Fibroblast of the aortic adventitia (primary cell): ENCODE measurements at regions not wholly inside any gene's neighbourhood (a gene's known extent, or its start where the extent isn't known, plus 50 kb on each side); places are given as distances from the start of the nearest gene placed in this dataset.
"Not testable (repeated sequence)": the region's sequence is repeated elsewhere in the genome, so short reads cannot be mapped to it uniquely, and the experiment has no call there.

Source experiments
- DNase-seq: peaks from one replicate; pipeline ENCODE4 v3.0.0-alpha.2; 2010; ENCODE audit warnings: low read depth
- H3K4me3 ChIP-seq: 2 replicates; pipeline ENCODE4 v1.5.1; 2011; ENCODE audit warnings: low read depth, mild to moderate bottlenecking, control low read depth, low read length, moderate library complexity
- TF ChIP-seq, protein P1 (sequence below): IDR thresholded peaks from 2 replicates; pipeline ENCODE4 v1.5.1; 2011; ENCODE audit warnings: mild to moderate bottlenecking, low read length, control low read depth, inconsistent platforms; ENCODE audit not compliant: insufficient read depth

DNA sequence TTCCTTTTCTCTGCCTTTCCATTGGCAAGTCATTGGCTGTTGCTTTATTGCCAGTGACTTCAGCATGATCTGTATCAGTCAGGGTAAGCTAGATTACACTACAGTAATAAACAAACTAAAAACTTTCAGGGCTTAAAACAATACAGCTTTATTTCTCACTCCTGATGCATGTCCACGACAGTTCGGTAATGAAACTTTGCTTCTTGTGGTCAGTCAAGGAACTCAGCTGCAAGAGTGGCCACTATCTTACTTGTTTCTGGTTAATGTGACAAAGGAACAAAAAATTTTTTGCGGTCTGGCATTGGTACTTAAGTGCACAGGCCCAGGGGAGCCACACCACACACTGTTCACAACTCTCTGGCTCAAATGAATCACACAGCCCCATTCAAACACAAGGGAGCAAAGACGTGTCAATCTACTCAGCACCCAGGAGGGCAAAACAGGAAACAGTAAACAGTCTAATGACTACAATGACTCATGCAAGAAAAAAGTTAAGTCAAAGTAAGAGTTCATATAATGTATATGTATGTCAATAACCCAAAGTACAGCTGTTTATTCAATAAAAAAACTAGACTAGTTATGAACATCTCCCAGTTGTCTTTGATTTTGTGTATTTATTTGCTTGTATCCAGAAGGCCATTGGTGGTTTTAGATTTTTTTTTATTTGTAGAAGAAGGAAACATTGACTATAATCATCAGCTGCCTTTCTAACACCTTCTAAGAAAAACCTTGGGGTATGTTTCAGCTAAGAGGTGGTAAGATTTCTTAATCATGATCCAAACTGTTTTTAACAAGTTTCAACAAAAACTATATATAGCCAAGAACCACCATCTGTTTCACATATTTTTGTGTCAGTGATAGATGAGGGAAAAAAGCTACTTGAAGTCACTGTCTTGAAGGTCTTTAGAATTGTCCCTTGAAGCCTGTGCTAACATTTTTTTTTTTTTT is 134.4 kb upstream of the FAM3C start:
- no peak overlapping the region for H3K4me3 ChIP-seq
- TF ChIP-seq, protein P1, sequence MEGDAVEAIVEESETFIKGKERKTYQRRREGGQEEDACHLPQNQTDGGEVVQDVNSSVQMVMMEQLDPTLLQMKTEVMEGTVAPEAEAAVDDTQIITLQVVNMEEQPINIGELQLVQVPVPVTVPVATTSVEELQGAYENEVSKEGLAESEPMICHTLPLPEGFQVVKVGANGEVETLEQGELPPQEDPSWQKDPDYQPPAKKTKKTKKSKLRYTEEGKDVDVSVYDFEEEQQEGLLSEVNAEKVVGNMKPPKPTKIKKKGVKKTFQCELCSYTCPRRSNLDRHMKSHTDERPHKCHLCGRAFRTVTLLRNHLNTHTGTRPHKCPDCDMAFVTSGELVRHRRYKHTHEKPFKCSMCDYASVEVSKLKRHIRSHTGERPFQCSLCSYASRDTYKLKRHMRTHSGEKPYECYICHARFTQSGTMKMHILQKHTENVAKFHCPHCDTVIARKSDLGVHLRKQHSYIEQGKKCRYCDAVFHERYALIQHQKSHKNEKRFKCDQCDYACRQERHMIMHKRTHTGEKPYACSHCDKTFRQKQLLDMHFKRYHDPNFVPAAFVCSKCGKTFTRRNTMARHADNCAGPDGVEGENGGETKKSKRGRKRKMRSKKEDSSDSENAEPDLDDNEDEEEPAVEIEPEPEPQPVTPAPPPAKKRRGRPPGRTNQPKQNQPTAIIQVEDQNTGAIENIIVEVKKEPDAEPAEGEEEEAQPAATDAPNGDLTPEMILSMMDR, result peak; percentile 15
- DNase-seq, result peak; percentile 99

DNA sequence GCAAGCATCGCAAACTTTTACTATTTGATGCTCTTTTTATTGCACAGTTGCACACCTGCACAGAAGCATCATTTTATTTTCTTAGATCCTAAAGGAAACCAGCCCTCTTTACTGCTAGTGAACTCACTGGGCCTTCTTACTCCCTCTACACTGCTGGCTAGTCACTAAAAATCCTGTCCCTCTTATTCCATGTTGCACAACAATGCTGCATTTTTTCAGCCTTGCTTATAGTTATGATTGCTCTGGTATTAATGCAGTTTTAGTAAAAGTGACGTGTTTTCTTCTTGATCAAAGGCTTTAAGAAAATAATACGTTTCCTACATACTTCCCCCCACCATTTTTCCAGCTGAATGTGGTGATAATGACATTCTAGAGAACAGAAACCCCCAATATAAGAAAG is 132.9 kb upstream of the FAM3C start:
- TF ChIP-seq, protein P1, result no peak
- no peak overlapping the region for H3K4me3 ChIP-seq
- DNase-seq, result peak; percentile 55

DNA sequence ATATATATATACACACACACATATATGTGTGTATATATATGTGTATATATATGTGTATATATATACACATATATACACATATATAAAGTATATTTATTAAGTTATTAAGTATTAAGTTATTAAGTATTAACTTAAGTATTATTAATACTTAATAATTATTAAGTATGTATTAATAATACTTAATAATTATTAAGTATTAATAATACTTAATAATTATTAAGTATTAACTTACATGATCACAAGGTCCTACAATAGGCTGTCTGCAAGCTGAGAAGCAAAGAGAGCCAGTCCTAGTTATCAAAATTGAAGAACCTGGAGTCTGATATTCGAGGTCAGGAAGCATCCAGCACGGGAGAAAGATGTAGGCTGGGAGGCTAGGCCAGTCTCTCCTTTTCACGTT is 130.1 kb upstream of the FAM3C start:
- H3K4me3 ChIP-seq, DNase-seq: not testable (repeated sequence)

DNA sequence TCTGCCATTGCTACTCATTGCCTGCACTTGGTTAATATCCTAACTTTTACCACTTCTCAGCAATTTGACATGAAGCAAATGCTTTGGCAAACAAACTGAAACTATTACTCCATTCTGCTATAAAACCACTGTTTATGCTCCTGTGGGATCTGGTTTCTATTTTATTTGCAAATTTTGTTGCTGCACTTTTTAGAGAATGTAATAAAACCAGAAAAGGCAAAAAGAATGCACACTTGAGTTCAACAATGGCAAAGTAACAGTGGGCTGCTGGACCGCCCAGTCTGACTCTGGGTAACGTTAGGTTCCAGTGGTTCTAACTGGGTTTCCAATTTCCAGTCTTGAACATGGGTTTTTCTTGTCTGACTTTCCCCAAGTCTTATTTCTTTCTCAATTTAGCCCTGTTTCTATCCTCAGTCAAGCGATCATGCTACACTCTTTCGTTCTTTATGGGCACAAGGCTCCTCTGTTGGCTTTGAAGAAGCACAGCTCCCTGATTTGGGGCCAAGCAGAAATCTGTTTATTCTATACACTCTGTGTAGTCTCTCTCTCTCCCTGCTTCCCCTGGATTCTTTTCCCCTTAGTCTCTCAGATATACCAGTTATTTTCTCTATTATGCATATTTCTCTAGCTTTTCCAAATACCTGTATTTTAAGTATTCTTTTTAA is 129.2 kb upstream of the FAM3C start:
- DNase-seq, result peak; percentile 56
- TF ChIP-seq, protein P1, result no peak
- no peak overlapping the region for H3K4me3 ChIP-seq

DNA sequence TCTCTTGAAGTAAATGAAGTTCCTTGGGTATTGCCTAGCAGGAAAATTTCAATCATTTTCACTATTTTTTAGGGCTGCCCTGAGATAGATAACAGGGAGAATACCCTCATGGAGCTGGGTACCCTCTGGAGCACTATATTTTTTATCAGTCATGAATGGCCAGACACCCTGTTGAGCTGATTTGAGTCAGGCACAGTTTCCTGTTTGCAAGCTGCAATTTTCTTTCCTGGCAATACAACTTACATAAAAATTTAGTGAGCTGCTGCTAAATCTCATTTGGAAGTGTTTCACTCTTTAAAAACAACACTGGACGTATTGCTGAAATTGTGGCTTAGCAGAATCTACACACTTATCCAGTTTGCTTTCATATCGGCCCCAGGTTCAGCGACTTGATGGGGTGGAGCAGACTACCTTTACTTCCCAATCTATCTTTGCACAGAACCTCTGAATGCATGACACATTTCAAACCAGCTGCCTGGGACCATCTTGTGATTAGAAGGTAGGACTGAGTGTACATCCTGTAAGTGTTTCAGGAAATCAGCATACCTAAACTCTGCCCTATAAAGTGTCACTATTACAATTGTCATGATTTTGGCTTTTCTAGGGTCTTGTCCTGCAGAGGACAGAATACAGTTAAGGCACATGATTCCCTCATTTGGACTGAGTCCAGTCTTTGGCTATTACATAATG is 125.7 kb upstream of the FAM3C start:
- TF ChIP-seq, protein P1, result no peak
- no peak overlapping the region for H3K4me3 ChIP-seq
- DNase-seq, result no peak

DNA sequence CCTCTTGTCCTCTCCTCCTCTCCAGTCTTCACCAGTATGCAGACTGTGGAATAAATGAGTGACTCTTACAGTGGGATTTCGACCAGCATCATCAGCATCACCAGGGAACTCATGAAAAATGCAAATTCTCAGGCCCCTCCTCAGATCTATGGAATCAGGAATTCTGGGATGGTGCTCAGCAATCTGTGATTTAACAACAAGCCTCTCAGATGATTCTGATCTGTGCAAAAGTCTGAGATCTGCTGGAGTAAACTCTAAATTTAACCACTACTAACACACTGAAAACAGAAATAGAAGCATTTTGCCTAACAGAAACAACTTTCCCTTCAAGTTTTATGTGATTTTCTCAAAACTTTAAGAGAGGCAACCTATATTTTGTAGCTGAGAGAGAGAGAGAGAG is 124.8 kb upstream of the FAM3C start:
- H3K4me3 ChIP-seq, result no peak overlapping the region
- no peak for DNase-seq
- TF ChIP-seq, protein P1, result no peak
